WI38 (cell line): ENCODE measurements at regions not wholly inside any gene's neighbourhood (a gene's known extent, or its start where the extent isn't known, plus 50 kb on each side); places are given as distances from the start of the nearest gene placed in this dataset.

ENCODE experiments used
- H3K4me3 ChIP-seq: 2 replicates; pipeline ENCODE4 v1.5.1; 2011; ENCODE audit warnings: low read depth, mild to moderate bottlenecking, control low read depth, low read length
- TF ChIP-seq, protein P1 (sequence below): IDR thresholded peaks from 2 replicates; pipeline ENCODE4 v1.5.1; 2012; ENCODE audit warnings: low read depth, mild to moderate bottlenecking, control low read depth, low read length

GRCh38 chr12:126457776-126458175, 1392.5 kb downstream of the AACS start:
- TF ChIP-seq, protein P1, sequence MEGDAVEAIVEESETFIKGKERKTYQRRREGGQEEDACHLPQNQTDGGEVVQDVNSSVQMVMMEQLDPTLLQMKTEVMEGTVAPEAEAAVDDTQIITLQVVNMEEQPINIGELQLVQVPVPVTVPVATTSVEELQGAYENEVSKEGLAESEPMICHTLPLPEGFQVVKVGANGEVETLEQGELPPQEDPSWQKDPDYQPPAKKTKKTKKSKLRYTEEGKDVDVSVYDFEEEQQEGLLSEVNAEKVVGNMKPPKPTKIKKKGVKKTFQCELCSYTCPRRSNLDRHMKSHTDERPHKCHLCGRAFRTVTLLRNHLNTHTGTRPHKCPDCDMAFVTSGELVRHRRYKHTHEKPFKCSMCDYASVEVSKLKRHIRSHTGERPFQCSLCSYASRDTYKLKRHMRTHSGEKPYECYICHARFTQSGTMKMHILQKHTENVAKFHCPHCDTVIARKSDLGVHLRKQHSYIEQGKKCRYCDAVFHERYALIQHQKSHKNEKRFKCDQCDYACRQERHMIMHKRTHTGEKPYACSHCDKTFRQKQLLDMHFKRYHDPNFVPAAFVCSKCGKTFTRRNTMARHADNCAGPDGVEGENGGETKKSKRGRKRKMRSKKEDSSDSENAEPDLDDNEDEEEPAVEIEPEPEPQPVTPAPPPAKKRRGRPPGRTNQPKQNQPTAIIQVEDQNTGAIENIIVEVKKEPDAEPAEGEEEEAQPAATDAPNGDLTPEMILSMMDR: no peak
- no peak overlapping the region for H3K4me3 ChIP-seq

DNA sequence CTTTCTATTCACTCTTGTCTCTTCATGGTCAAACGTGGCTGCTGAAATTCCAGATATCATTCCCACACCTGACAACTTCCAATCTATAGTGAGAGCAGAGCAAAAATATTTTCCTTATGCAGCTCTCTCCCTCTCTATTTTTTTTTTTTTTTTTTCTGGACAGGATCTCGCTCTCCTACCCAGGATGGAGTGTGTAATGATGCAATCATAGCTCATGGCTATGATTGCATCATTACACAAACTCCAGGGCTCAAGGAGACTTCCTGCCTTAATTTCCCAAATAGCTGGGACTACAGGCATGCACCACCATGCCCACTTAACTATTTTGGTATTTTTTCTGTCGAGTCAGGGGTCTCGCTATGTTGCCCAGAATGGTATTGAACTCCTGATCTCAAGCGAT, 1398.9 kb downstream of the AACS start:
- no peak overlapping the region for H3K4me3 ChIP-seq
- TF ChIP-seq, protein P1: no peak

DNA sequence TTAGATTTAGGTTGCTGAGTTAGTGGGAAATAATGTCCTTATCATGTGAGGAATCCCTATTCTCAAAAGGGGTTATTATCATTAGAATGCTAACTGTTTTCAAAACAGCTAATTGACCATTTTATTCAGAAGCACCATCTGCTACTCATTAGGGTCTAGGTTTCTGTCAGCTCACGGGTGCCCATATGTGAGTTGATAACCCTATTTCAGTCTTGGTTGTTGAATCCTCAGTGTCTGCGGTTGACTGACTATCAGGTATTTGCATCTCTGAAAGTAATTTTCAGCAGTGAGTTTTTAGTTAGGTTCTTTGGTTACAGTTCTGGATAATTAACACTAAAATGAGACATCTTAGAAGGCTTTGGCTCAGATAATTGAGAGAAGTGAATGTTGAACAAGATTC, 1404.0 kb downstream of the AACS start:
- H3K4me3 ChIP-seq: no peak overlapping the region
- TF ChIP-seq, protein P1: no peak

GRCh38 chr12:126474703-126475102, 1409.5 kb downstream of the AACS start:
- TF ChIP-seq, protein P1: no peak
- H3K4me3 ChIP-seq: no peak overlapping the region

GRCh38 chr12:126480451-126480850, 1415.2 kb downstream of the AACS start:
- no peak overlapping the region for H3K4me3 ChIP-seq
- TF ChIP-seq, protein P1: no peak

- no peak overlapping the region for H3K4me3 ChIP-seq
- TF ChIP-seq, protein P1: no peak
Observed at GRCh38 chr12:126481688-126482087, 1416.5 kb downstream of the AACS start.

DNA sequence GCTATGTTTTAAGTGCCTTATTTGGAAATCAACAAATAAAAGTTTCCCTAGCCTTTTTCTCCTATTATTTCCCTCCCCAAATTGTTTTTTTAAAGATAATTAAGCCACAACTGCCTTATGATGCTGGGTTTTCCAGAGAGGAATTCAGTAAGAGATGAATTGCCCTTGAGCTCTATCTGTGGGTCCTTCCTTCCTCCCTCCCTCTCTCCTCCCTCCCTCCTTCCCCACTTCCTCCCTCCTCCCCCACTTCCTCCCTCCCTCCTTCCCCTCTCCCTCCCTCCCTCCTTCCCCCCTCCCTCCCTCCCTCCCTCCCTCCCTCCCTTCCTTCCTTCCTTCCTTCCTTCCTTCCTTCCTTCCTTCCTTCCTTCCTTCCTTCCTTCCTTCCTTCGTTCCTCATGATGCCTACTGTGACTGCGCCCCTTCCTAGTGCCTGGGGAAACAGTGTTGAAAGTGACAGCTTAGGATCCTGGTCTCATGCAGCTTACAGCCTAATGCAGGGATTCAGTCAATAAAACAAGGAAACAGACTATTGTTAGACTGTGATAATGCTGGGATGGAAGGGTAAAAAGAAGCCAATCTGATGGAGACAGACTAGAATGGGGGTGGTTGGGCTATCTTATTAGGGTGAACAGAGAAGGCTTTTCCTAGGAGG, 1417.1 kb downstream of the AACS start:
- TF ChIP-seq, protein P1: no peak
- H3K4me3 ChIP-seq: no peak overlapping the region
